Upper lobe of left lung (tissue), 6 donors: ENCODE measurements at regions not wholly inside any gene's neighbourhood (a gene's known extent, or its start where the extent isn't known, plus 50 kb on each side); places are given as distances from the start of the nearest gene placed in this dataset.

ENCODE experiments used
- ATAC-seq, 2 donors: fragments of 200-7000 bp; cut with Tn5 transposase; one replicate each; pipeline ENCODE4 v1.9.1; 2022; ENCODE audit warnings: mild to moderate bottlenecking in 2 of 2, moderate library complexity in 2 of 2; ENCODE audit not compliant: low FRiP score in 2 of 2
- DNase-seq, 2 donors: peaks; one replicate each; pipeline ENCODE4 v3.0.0-alpha.2; 2019 to 2020
- H3K27ac ChIP-seq, 4 donors: fragments of 200-600 bp; sonication (generic); one replicate each; pipeline ENCODE4 v1.5.1; 2016 to 2019
- H3K27me3 ChIP-seq, 4 donors: fragments of 200-600 bp; sonication (generic); one replicate each; pipeline ENCODE4 v1.5.1; 2017 to 2019
- H3K36me3 ChIP-seq, 4 donors: fragments of 200-600 bp; sonication (generic); one replicate each; pipeline ENCODE4 v1.5.1; 2016 to 2019
- H3K4me1 ChIP-seq, 4 donors: fragments of 200-600 bp; sonication (generic); one replicate each; pipeline ENCODE4 v1.5.1; 2018 to 2019
- H3K4me3 ChIP-seq, 4 donors: fragments of 200-600 bp; sonication (generic); one replicate each; pipeline ENCODE4 v1.5.1; 2017 to 2019; ENCODE audit warnings: mild to moderate bottlenecking in 2 of 4, moderate library complexity in 1 of 4
- H3K9me3 ChIP-seq, 4 donors: fragments of 200-600 bp; sonication (generic); one replicate each; pipeline ENCODE4 v1.5.1; 2018 to 2019
- CTCF ChIP-seq, 6 experiments: fragments of 450-650 bp in 4 of 6; fragments of 200-600 bp in 2 of 6; sonication (generic) in 2 of 6; IDR thresholded peaks; one replicate each; pipeline ENCODE4 v1.5.1; 2016 to 2019; ENCODE audit warnings: antibody characterized with exemption in 6 of 6
- EP300 ChIP-seq, 4 donors: sonication (generic); formaldehyde crosslinking; IDR thresholded peaks; one replicate each; pipeline ENCODE4 v1.5.1; 2017; ENCODE audit warnings: antibody characterized with exemption in 4 of 4, control low read depth in 2 of 4
- POLR2A ChIP-seq, 4 donors: fragments of 450-650 bp; IDR thresholded peaks; one replicate each; pipeline ENCODE4 v1.5.1; 2016 to 2017; ENCODE audit warnings: antibody characterized with exemption in 4 of 4, mild to moderate bottlenecking in 2 of 4
- POLR2AphosphoS5 ChIP-seq, 2 donors: sonication (generic); formaldehyde crosslinking; IDR thresholded peaks; one replicate each; pipeline ENCODE4 v1.5.1; 2017; ENCODE audit warnings: antibody characterized with exemption in 2 of 2
- WGBS, 2 donors: methylation state at CpG; one replicate each; pipeline ENCODE4 v1.1.5; 2017 to 2018; 5-methylcytosine and 5-hydroxymethylcytosine counted together
- donor health status: DM: no; HTN: no; CAD: no; lungs with moderate emphysema.
- donor health status: DM: no; HTN: yes; CAD: no; lungs with severe emphysema.

- H3K27me3 ChIP-seq = no peaks in the 10 kb centered on the region
- no peak overlapping the region for H3K27ac ChIP-seq
- ATAC-seq (peak; percentile 12 to 43), DNase-seq (no peak)
- no peak overlapping the region for H3K4me3 ChIP-seq
- 59 to 72% methylated on average over 8 to 13 of the region's 13 CpGs for WGBS, 2 donors
- H3K4me1 ChIP-seq = peaks cover 4 to 23% (median 8%) of the 10 kb centered on the region in 4 donors
- no peaks in the 10 kb centered on the region for H3K36me3 ChIP-seq
- TF ChIP-seq POLR2A (IDR thresholded peaks at IDR 0.05) = no peak
- no peak for TF ChIP-seq POLR2AphosphoS5 (IDR thresholded peaks at IDR 0.05)
- TF ChIP-seq CTCF (IDR thresholded peaks at IDR 0.05) = no peak
- TF ChIP-seq EP300 (IDR thresholded peaks at IDR 0.05) = no peak
- H3K9me3 ChIP-seq = no peaks in the 10 kb centered on the region
Observed at GRCh38 chr10:3671386-3671955, 113.5 kb downstream of the KLF6 start.

- TF ChIP-seq POLR2AphosphoS5 (IDR thresholded peaks at IDR 0.05) (no peak), POLR2A (IDR thresholded peaks at IDR 0.05) (no peak), CTCF (IDR thresholded peaks at IDR 0.05) (no peak), EP300 (IDR thresholded peaks at IDR 0.05) (no peak)
- Histone ChIP-seq H3K27ac (peak overlapping the region; percentile 76 to 85 (median 78)), H3K4me3 (peak overlapping the region in 2 of 4 donors; percentile 5 to 37), H3K9me3 (no peaks in the 10 kb centered on the region), H3K4me1 (peaks cover 4 to 24% (median 8%) of the 10 kb centered on the region in 4 donors), H3K27me3 (no peaks in the 10 kb centered on the region), H3K36me3 (no peaks in the 10 kb centered on the region)
- ATAC-seq (peak in 1 of 2 donors; percentile 3), DNase-seq (no peak)
- WGBS, 2 donors = 48 to 66% methylated on average over 4 of the region's 4 CpGs
Observed at GRCh38 chr10:3668966-3669330, 116.1 kb downstream of the KLF6 start.

GRCh38 chr10:3668276-3668965 lies 116.6 kb downstream of the KLF6 start:
- Histone ChIP-seq H3K27ac (peak overlapping the region; percentile 76 to 85 (median 78)), H3K36me3 (no peaks in the 10 kb centered on the region), H3K4me3 (peak overlapping the region in 3 of 4 donors; percentile 5 to 37 (median 36)), H3K27me3 (no peaks in the 10 kb centered on the region), H3K9me3 (no peaks in the 10 kb centered on the region), H3K4me1 (peaks cover 4 to 24% (median 8%) of the 10 kb centered on the region in 4 donors)
- TF ChIP-seq POLR2A (IDR thresholded peaks at IDR 0.05) (peak in 1 of 4 donors; percentile 26), POLR2AphosphoS5 (IDR thresholded peaks at IDR 0.05) (no peak)
- 34 to 39% methylated on average over 18 to 21 of the region's 21 CpGs for WGBS, 2 donors
- ATAC-seq (peak; percentile 75 to 77), DNase-seq (peak; percentile 50 to 74)

- Histone ChIP-seq H3K4me1 (peaks cover 4 to 24% (median 8%) of the 10 kb centered on the region in 4 donors), H3K4me3 (no peak overlapping the region), H3K36me3 (no peaks in the 10 kb centered on the region), H3K9me3 (no peaks in the 10 kb centered on the region), H3K27ac (peak overlapping the region in 3 of 4 donors; percentile 12 to 85 (median 78)), H3K27me3 (no peaks in the 10 kb centered on the region)
- peak in 1 of 2 donors; percentile 43 for ATAC-seq
- TF ChIP-seq POLR2A (IDR thresholded peaks at IDR 0.05) (no peak), CTCF (IDR thresholded peaks at IDR 0.05) (no peak), POLR2AphosphoS5 (IDR thresholded peaks at IDR 0.05) (no peak), EP300 (IDR thresholded peaks at IDR 0.05) (no peak)
- peak in 1 of 2 donors; percentile 76 for DNase-seq
- WGBS, 2 donors = 69 to 76% methylated on average over 10 to 13 of the region's 14 CpGs
Observed at GRCh38 chr10:3666525-3667302, 118.3 kb downstream of the KLF6 start.

GRCh38 chr10:3665316-3665908 lies 119.6 kb downstream of the KLF6 start:
- TF ChIP-seq POLR2A (IDR thresholded peaks at IDR 0.05) = no peak
- no peak for TF ChIP-seq CTCF (IDR thresholded peaks at IDR 0.05)
- no peak for TF ChIP-seq EP300 (IDR thresholded peaks at IDR 0.05)
- TF ChIP-seq POLR2AphosphoS5 (IDR thresholded peaks at IDR 0.05) = no peak
- peak in 1 of 2 donors; percentile 30 for DNase-seq
- no peak overlapping the region for H3K27ac ChIP-seq
- no peaks in the 10 kb centered on the region for H3K9me3 ChIP-seq
- H3K4me1 ChIP-seq = peaks cover 4 to 24% (median 8%) of the 10 kb centered on the region in 4 donors
- H3K36me3 ChIP-seq = no peaks in the 10 kb centered on the region
- ATAC-seq = no peak
- WGBS, 2 donors = 83 to 89% methylated on average over 12 to 15 of the region's 15 CpGs
- no peak overlapping the region for H3K4me3 ChIP-seq
- no peaks in the 10 kb centered on the region for H3K27me3 ChIP-seq
